ENCODE measurements at regions not wholly inside any gene's neighbourhood (a gene's known extent, or its start where the extent isn't known, plus 50 kb on each side); places are given as distances from the start of the nearest gene placed in this dataset.
"Not testable (repeated sequence)": the region's sequence is repeated elsewhere in the genome, so short reads cannot be mapped to it uniquely, and the experiment has no call there.

DNA sequence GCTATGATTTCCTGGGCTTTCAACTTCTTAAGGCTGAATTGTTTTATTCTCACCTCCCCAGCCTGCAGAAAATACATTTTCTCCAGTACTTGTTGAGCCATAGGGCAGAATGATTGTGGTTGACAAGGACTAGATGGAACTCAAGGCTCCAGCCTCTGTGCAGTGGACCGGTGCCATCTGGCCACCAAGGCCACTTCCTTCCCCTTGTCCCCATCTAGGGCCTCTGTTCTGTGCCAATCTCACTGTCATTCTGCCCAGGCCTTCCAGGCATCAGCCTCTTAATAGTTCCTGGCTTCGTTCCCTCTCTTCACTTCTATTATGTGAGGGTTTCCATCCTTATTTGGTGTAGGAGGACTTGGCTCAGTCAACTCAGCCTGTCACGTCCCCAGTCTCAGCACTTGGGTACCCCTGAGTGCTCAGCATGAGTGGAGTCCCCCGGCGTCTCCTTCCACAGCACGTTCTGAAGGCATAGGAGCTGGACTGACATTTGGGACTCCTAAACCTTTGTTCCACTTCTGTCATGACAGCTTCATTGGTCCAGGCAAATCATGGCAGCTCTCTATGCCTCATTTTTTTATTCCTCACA lies 4221.0 kb upstream of the OR11H1 start:
- intact Hi-C loops (cut with DNase I; ENCODE audit: low total_unique reads); H3K9me3 ChIP-seq; H3K27ac ChIP-seq; DNase-seq; H3K4me3 ChIP-seq; H3K36me3 ChIP-seq (ENCODE audit: low read depth, missing control alignments); H3K4me1 ChIP-seq; H3K27me3 ChIP-seq: not testable (repeated sequence)
- 54 to 60% methylated on average over 6 of the region's 6 CpGs for WGBS, 2 donors

DNA sequence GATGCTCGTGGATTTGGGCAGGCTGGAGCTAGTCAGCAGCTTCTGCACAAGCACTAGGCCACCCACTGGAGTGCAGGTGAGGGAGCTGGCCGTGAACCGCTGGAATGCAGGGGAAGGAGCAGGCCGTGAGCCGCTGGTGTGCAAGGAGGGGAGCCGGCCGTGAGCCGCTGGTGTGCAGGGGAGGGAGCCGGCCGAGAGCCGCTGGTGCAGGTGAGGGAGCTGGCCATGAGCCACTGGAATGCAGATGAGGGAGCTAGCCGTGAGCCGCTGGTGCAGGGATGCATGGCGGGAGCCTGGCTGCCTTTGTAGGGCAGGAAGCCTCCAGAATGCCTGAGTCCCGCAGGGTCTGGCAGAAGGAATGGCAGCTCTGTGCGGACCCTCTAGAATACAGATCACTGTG lies 4220.0 kb upstream of the OR11H1 start:
- H3K27me3 ChIP-seq, result no peaks in the 10 kb centered on the region
- no peaks in the 10 kb centered on the region for H3K9me3 ChIP-seq
- no peak overlapping the region for H3K27ac ChIP-seq
- no peaks in the 10 kb centered on the region for H3K4me1 ChIP-seq
- TF ChIP-seq, protein P1, sequence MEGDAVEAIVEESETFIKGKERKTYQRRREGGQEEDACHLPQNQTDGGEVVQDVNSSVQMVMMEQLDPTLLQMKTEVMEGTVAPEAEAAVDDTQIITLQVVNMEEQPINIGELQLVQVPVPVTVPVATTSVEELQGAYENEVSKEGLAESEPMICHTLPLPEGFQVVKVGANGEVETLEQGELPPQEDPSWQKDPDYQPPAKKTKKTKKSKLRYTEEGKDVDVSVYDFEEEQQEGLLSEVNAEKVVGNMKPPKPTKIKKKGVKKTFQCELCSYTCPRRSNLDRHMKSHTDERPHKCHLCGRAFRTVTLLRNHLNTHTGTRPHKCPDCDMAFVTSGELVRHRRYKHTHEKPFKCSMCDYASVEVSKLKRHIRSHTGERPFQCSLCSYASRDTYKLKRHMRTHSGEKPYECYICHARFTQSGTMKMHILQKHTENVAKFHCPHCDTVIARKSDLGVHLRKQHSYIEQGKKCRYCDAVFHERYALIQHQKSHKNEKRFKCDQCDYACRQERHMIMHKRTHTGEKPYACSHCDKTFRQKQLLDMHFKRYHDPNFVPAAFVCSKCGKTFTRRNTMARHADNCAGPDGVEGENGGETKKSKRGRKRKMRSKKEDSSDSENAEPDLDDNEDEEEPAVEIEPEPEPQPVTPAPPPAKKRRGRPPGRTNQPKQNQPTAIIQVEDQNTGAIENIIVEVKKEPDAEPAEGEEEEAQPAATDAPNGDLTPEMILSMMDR (IDR thresholded peaks at IDR 0.05), result no peak
- no peak for TF ChIP-seq POLR2A (IDR thresholded peaks at IDR 0.05)
- no peak overlapping the region for H3K4me3 ChIP-seq
- WGBS, 2 donors, result 51 to 69% methylated on average over 15 to 16 of the region's 16 CpGs
- intact Hi-C loops (cut with DNase I; ENCODE audit: low total_unique reads), result no loop called here
- no peaks in the 10 kb centered on the region for H3K36me3 ChIP-seq (ENCODE audit: low read depth, missing control alignments)
- no peak for DNase-seq

DNA sequence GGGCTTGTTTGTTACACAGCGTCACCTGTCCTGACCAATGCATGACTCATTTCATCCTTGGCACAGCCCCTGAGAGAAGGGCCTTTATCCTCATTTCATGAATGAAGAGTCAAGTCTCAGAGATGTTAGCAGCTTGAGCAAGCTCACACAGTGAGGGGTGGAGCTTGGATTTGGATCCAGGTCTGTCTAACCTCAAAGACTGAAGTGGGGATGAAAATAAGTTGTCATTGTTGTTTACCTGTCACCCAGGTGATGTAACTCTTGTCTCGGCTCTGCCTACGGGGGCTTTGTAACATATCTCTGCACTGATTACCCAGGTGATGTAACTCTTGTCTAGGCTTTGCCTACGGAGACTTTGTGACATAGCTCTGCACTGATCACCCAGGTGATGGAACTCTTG lies 4218.2 kb upstream of the OR11H1 start:
- WGBS, 2 donors, result 48 to 53% methylated on average over 4 of the region's 4 CpGs

DNA sequence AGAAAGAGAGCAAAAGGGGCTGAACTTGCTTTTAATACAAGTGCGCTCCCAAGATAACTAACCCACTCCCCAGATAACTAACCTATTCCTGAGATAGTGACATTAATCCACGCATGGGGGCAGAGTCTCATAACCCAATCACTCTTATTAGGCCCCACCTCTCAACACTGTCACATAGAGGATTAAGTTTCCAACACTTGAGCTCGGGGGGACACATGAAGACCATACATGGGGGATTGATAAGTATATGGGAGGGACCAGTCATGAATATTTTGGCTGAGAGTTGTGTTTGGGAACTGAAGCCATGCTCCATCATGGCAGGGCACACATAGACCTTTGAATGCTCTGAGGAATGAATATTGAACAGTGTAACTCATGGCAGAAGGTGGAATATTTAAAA lies 4217.3 kb upstream of the OR11H1 start:
- intact Hi-C loops (cut with DNase I; ENCODE audit: low total_unique reads); H3K9me3 ChIP-seq; DNase-seq; H3K4me3 ChIP-seq; H3K4me1 ChIP-seq; H3K27ac ChIP-seq; H3K27me3 ChIP-seq; H3K36me3 ChIP-seq (ENCODE audit: low read depth, missing control alignments): not testable (repeated sequence)
- WGBS, 2 donors, result 42% methylated on average over 3 of the region's 3 CpGs

More for the DNA sequence above, 4218.2 kb upstream of the OR11H1 start:
- H3K27me3 ChIP-seq; H3K4me3 ChIP-seq; H3K4me1 ChIP-seq; intact Hi-C loops (cut with DNase I; ENCODE audit: low total_unique reads); H3K27ac ChIP-seq; H3K36me3 ChIP-seq (ENCODE audit: low read depth, missing control alignments); H3K9me3 ChIP-seq; DNase-seq: not testable (repeated sequence)

DNA sequence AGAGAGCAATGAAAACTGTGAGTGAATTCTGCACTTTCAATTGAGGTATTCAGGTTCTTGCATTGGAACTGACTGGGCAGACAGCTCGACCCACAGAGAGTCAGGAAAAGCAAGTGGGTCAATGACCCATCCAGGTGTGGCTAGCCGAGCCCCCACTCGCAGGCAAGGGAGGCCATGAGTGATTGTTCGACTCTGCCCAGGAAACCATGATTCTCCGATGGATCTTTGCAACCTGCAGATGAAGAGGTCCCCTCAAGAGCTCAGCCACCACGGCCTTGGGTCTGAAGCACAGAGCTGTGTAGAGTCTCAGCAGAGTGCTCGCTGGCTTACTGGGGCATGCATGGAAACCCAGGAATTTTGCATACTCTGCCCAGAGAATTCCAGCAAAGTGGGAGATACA lies 4215.4 kb upstream of the OR11H1 start:
- DNase-seq; H3K27ac ChIP-seq; H3K4me1 ChIP-seq; H3K4me3 ChIP-seq; intact Hi-C loops (cut with DNase I; ENCODE audit: low total_unique reads); H3K36me3 ChIP-seq (ENCODE audit: low read depth, missing control alignments); H3K9me3 ChIP-seq; H3K27me3 ChIP-seq: not testable (repeated sequence)
- 53% methylated on average over 7 of the region's 7 CpGs for WGBS, 2 donors

DNA sequence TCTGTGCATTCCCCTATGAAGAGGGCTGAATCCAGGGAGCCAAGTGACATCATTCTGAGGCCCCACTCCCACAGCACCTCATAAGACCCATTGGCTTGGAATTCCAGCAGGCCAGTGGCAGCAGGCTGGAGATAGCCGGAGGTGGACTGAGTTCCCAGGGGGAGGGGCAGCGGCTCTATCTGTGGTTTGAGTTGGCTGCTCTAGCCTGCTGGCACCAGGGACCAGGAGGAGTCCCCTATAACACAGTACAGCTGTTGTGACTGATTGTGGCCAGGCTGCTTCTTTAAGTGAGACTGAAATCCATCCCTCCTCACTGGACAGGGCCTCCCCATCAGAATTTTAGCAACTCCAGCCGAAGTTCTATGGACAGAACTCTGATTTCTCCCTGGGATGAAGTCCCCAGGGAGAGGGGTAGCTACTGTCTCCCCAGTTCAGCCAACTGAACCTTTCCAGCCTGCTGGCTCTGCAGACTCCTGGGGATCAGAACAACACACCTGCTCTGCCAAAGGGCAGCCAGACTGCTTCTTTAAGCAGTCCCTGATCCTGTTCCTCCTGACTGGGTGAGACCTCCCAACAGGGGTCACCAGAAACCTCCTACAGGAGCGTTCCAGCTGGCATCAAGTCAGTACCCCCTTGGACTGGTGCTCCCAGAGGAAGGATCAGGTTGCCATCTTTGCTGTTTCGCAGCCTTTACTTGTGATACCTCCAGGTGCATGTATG lies 4214.8 kb upstream of the OR11H1 start:
- H3K36me3 ChIP-seq (ENCODE audit: low read depth, missing control alignments); H3K4me3 ChIP-seq; H3K27ac ChIP-seq; H3K9me3 ChIP-seq; DNase-seq; intact Hi-C loops (cut with DNase I; ENCODE audit: low total_unique reads); H3K27me3 ChIP-seq; H3K4me1 ChIP-seq: not testable (repeated sequence)
- 38 to 39% methylated on average over 5 of the region's 5 CpGs for WGBS, 2 donors

DNA sequence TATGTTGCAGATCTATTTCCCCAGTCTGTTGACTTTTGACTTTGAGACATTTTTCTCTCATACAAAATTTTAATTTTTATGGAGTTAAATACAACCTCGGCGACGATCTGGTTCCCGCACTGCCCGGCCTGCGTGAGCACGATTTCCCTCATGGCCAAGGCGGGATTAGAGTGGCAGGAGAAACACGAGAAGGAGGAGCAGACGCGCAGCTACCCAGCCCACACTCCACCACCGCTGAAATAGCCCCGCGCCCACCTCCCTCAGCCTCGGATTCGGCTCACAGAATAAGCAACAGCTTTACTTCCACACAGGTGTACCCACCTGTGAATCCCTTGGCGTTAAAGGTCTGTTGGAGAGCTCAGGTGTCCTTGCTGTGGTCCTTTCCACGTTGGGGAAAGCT lies 4209.4 kb upstream of the OR11H1 start:
- H3K4me3 ChIP-seq; H3K36me3 ChIP-seq (ENCODE audit: low read depth, missing control alignments); H3K4me1 ChIP-seq; H3K9me3 ChIP-seq; H3K27me3 ChIP-seq; H3K27ac ChIP-seq; DNase-seq; intact Hi-C loops (cut with DNase I; ENCODE audit: low total_unique reads): not testable (repeated sequence)
- WGBS, 2 donors, result 44 to 50% methylated on average over 18 of the region's 18 CpGs

DNA sequence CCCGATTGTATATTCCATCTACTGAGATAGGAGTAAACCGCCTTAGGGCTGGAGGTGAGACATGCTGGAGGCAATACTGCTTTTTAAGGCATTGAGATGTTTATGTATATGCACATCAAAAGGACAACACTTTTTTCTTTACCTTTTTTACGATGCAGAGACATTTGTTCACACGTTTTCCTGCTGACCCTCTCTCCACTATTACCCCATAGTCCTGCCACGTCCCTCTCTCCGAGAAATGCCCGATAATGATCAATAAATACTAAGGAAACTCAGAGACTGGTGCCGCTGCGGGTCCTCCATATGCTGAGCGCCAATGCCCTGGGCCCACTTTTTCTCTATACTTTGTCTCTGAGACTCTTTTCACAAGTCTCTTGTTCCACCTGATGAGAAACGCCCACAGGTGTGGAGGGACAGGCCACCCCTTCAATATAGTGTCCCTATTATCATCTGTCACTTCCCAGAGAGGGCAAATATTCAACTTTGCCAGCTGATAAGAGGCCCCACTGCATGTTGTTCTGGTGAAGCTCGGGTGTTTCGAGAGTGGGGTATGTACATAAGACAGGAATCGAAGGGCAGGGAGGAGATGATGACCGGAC lies 4203.5 kb upstream of the OR11H1 start:
- H3K4me3 ChIP-seq; H3K4me1 ChIP-seq; DNase-seq; H3K27me3 ChIP-seq; H3K27ac ChIP-seq; intact Hi-C loops (cut with DNase I; ENCODE audit: low total_unique reads); H3K36me3 ChIP-seq (ENCODE audit: low read depth, missing control alignments); H3K9me3 ChIP-seq: not testable (repeated sequence)
- WGBS, 2 donors, result 49 to 55% methylated on average over 15 of the region's 15 CpGs
